Peyer's patch (tissue), 4 donors: ENCODE measurements at regions not wholly inside any gene's neighbourhood (a gene's known extent, or its start where the extent isn't known, plus 50 kb on each side); places are given as distances from the start of the nearest gene placed in this dataset.

ENCODE experiments used
- CTCF ChIP-seq, 6 experiments: fragments of 450-650 bp in 4 of 6; fragments of 200-600 bp in 2 of 6; sonication (generic) in 1 of 6; IDR thresholded peaks; one replicate each; pipeline ENCODE4 v1.5.1; 2017 to 2019; ENCODE audit warnings: antibody characterized with exemption in 6 of 6, mild to moderate bottlenecking in 3 of 6, moderate library complexity in 1 of 6
- POLR2A ChIP-seq, 2 donors: fragments of 450-650 bp; IDR thresholded peaks; one replicate each; pipeline ENCODE4 v1.5.1; 2017; ENCODE audit warnings: antibody characterized with exemption in 2 of 2, mild to moderate bottlenecking in 2 of 2, moderate library complexity in 2 of 2

- TF ChIP-seq CTCF (IDR thresholded peaks at IDR 0.05) (no peak), POLR2A (IDR thresholded peaks at IDR 0.05) (no peak)
Measured at GRCh38 chr1:214939180-214939579, 143.4 kb upstream of the KCNK2 start.
